ENCODE measurements at regions not wholly inside any gene's neighbourhood (a gene's known extent, or its start where the extent isn't known, plus 50 kb on each side); places are given as distances from the start of the nearest gene placed in this dataset. TPM values are rescaled to one million over a fixed set of nuclear protein-coding genes. Genes with fewer than 3 reads are reported as not detected.

Small RNA genes lying in the stretch of these regions (small RNA-seq; reads per million reads assigned to genes)
- not detected for gene RNU6-1089P
- not detected for gene RNU6-947P
- gene RNU6-999P: not detected

Measured in skeletal muscle tissue (tissue), 1 donor.